ENCODE measurements at regions not wholly inside any gene's neighbourhood (a gene's known extent, or its start where the extent isn't known, plus 50 kb on each side); places are given as distances from the start of the nearest gene placed in this dataset.

DNA sequence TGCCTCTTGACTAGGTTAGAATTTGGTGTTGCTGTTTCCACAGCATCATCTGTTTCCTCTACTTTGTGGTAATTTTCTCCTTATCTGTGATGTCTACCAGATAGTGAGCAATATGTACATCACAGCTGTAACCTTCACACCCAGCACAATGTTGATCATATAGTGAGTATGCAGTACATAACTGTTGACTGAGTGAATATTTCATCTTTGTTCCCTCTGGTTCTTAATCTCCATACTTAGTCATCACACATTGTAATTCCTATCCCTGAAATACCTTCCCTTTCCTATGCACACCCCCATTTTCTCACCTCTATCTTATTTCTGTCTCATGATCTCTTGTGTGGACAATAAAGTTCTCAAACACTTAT, 115.9 kb downstream of the KIF4B start:
- H3K4me3 ChIP-seq: no peak overlapping the region
- intact Hi-C loops (cut with DNase I): no loop called here
- H3K27me3 ChIP-seq: no peaks in the 10 kb centered on the region
- no peaks in the 10 kb centered on the region for H3K9me3 ChIP-seq
- H3K27ac ChIP-seq: no peak overlapping the region
- no peaks in the 10 kb centered on the region for H3K4me1 ChIP-seq
- no peak for TF ChIP-seq POLR2A (IDR thresholded peaks at IDR 0.05)
- TF ChIP-seq, protein P1, sequence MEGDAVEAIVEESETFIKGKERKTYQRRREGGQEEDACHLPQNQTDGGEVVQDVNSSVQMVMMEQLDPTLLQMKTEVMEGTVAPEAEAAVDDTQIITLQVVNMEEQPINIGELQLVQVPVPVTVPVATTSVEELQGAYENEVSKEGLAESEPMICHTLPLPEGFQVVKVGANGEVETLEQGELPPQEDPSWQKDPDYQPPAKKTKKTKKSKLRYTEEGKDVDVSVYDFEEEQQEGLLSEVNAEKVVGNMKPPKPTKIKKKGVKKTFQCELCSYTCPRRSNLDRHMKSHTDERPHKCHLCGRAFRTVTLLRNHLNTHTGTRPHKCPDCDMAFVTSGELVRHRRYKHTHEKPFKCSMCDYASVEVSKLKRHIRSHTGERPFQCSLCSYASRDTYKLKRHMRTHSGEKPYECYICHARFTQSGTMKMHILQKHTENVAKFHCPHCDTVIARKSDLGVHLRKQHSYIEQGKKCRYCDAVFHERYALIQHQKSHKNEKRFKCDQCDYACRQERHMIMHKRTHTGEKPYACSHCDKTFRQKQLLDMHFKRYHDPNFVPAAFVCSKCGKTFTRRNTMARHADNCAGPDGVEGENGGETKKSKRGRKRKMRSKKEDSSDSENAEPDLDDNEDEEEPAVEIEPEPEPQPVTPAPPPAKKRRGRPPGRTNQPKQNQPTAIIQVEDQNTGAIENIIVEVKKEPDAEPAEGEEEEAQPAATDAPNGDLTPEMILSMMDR (IDR thresholded peaks at IDR 0.05): no peak
- DNase-seq (no peak), ATAC-seq (no peak)
- no peaks in the 10 kb centered on the region for H3K36me3 ChIP-seq

DNA sequence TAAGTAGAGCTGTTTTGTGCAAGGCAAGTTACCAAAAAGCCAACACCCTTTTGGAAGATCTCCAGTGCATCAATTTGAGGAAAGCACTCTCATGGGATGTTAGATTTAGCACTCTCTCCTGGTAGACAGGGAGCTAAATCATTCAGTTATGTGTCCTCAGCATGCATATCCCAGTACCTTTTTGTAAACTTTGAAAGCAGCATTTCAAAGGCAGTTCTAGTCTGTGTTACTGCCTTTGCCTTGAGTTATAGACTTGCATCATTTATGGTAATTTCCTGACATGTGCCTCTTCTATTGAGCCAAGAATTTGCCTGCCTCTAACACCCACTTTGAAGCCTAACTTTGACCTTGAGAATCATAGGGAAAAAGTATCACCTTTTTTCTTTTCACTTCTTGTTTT, 120.6 kb downstream of the KIF4B start:
- Histone ChIP-seq H3K4me3 (no peak overlapping the region), H3K27ac (no peak overlapping the region), H3K27me3 (no peaks in the 10 kb centered on the region), H3K4me1 (peaks cover 0 to 5% (median 0%) of the 10 kb centered on the region in 12 donors), H3K36me3 (no peaks in the 10 kb centered on the region), H3K9me3 (no peaks in the 10 kb centered on the region)
- TF ChIP-seq, protein P1 (IDR thresholded peaks at IDR 0.05): no peak
- no peak for TF ChIP-seq POLR2A (IDR thresholded peaks at IDR 0.05)
- intact Hi-C loops (cut with DNase I): loop anchor here in 4 of 10 donors (5.0 to 10.0 kb wide), 3 partner anchors 159 to 1691 kb away; no protein-coding TSS in a partner anchor
- no peak for DNase-seq
- no peak for ATAC-seq

DNA sequence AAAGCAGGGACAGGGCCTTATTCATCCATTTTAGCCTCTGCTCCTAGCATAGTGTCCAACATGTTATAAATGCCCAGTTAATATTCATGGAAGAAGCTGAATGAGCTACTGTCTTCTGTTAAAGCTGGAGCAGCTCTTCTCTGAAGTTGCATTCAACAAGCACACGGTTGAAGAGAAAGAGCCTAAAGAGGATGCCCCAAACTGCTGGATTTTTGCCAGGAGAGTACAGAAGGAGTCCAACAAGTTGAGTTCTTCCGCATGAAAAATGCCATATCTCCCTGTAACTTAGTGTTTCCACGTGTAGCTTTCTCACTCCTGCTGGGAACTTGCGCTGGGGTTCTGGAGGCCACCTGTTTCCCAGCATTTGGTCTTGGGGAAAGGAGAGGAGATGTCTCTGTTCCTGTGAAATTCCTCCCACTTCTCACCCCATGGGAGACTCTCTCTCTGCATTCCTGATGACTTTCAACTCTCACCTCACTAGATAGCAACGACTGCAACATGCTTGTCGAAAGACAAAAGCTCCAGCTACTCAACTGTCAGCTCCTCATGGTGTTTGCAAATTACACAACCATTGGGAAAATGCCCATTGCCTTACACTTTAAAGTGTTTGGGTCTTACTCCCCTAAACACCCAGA, 122.8 kb downstream of the KIF4B start:
- no peak overlapping the region for H3K4me3 ChIP-seq
- H3K27me3 ChIP-seq: no peaks in the 10 kb centered on the region
- ATAC-seq (peak in 3 of 4 donors; percentile 47 to 58 (median 51)), DNase-seq (no peak)
- no peaks in the 10 kb centered on the region for H3K9me3 ChIP-seq
- no peak overlapping the region for H3K27ac ChIP-seq
- no peak for TF ChIP-seq POLR2A (IDR thresholded peaks at IDR 0.05)
- TF ChIP-seq, protein P1 (IDR thresholded peaks at IDR 0.05): no peak
- H3K36me3 ChIP-seq: no peaks in the 10 kb centered on the region
- intact Hi-C loops (cut with DNase I): loop anchor here in 8 of 10 donors (2.0 to 10.0 kb wide), 8 partner anchors 126 to 1688 kb away; no protein-coding TSS in a partner anchor
- WGBS, 4 donors: 22 to 29% (median 24%) methylated on average over 6 of the region's 6 CpGs
- H3K4me1 ChIP-seq: peaks cover 0 to 7% (median 0%) of the 10 kb centered on the region in 12 donors

DNA sequence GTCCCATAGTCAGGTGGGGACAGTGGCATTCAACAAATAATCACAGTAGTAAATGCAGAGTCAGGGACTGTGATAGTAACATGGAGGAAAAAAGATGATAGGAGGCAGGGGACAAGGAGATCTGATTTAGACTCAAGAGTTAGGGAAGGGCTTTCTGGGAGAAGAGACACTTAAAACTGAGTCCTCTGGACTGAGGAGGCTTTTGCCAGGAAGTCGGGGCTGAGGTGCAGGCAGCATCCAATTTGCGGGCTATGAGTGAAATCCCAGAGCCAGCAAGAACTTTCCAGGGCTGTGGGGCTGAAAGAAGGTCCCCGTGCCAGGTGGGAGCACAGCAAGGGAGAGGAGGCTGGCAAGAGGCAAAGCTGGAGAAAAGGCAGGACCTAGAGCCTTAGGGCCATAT, 124.1 kb downstream of the KIF4B start:
- no peaks in the 10 kb centered on the region for H3K36me3 ChIP-seq
- H3K4me1 ChIP-seq: peaks cover 0 to 7% (median 0%) of the 10 kb centered on the region in 12 donors
- intact Hi-C loops (cut with DNase I): loop anchor here in 8 of 10 donors (2.0 to 10.0 kb wide), 8 partner anchors 125 to 1687 kb away; no protein-coding TSS in a partner anchor
- H3K27ac ChIP-seq: no peak overlapping the region
- H3K9me3 ChIP-seq: no peaks in the 10 kb centered on the region
- no peak for TF ChIP-seq POLR2A (IDR thresholded peaks at IDR 0.05)
- TF ChIP-seq, protein P1 (IDR thresholded peaks at IDR 0.05): no peak
- H3K4me3 ChIP-seq: no peak overlapping the region
- ATAC-seq: no peak
- WGBS, 4 donors: 61 to 70% (median 68%) methylated on average over 3 of the region's 3 CpGs
- no peak for DNase-seq
- H3K27me3 ChIP-seq: no peaks in the 10 kb centered on the region
